ENCODE measurements at regions not wholly inside any gene's neighbourhood (a gene's known extent, or its start where the extent isn't known, plus 50 kb on each side); places are given as distances from the start of the nearest gene placed in this dataset.

- TF ChIP-seq REST (IDR thresholded peaks at IDR 0.05; ENCODE audit: low read depth) (no peak), CTCF (IDR thresholded peaks at IDR 0.05 in 2 of 3, conservative IDR thresholded peaks at IDR 0.05 in 1 of 3; ENCODE audit: borderline replicate concordance in 1 of 3, insufficient read depth in 1 of 3, low read depth in 2 of 3, low read length in 2 of 3) (no peak), EZH2phosphoT487 (IDR thresholded peaks at IDR 0.05; ENCODE audit: borderline replicate concordance) (no peak), POLR2A (IDR thresholded peaks at IDR 0.05; ENCODE audit: borderline replicate concordance, extremely low read depth, insufficient read depth, insufficient read length) (no peak), POLR2AphosphoS5 (IDR thresholded peaks at IDR 0.05; ENCODE audit: low read depth, low read length) (no peak), YY1 (IDR thresholded peaks at IDR 0.05; ENCODE audit: extremely low read depth, insufficient replicate concordance, low read depth, low read length) (no peak), ZBTB33 (IDR thresholded peaks at IDR 0.05; ENCODE audit: extremely low read depth, insufficient replicate concordance, low read length) (no peak), EZH2 (IDR thresholded peaks at IDR 0.05) (no peak), TCF7L2 (IDR thresholded peaks at IDR 0.05; ENCODE audit: borderline replicate concordance, extremely low read depth, insufficient read depth, insufficient read length) (no peak), EGR1 (IDR thresholded peaks at IDR 0.05; ENCODE audit: low read depth) (no peak)
Measured at GRCh38 chr2:106649306-106649705, 162.1 kb downstream of the CD8B2 start.

Measured in HCT116 (cell line).